ENCODE measurements at regions not wholly inside any gene's neighbourhood (a gene's known extent, or its start where the extent isn't known, plus 50 kb on each side); places are given as distances from the start of the nearest gene placed in this dataset.
"Not testable (repeated sequence)": the region's sequence is repeated elsewhere in the genome, so short reads cannot be mapped to it uniquely, and the experiment has no call there.

DNA sequence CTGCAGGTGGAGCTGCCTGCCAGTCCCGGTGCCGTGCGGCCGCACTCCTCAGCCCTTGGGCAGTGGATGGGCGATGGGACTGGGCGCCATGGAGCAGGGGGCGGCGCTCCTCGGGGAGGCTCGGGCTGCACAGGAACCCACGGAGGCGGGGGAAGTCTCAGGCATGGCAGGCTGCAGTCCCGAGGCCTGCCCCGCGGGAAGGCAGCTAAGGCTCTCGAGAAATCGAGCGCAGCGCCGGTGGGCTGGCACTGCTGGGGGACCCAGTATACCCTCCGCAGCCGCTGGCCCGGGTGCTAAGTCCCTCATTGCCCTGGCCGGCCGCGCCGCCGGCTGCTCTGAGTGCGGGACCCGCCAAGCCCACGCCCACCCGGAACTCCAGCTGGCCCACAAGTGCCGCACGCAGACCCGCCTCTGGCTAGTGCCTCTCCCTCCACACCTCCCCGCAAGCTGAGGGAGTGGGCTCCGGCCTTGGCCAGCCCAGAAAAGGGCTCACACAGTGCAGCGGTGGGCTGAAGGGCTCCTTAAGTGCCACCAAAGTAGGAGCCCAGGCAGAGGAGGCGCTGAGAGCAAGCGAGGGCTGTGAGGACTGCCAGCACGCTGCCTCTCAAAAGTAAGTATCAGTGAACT is 875.8 kb downstream of the LRFN5 start:
- not testable (repeated sequence) for TF ChIP-seq JUNB (CRISPR knock-in tag; IDR thresholded peaks at IDR 0.05; ENCODE audit: borderline replicate concordance); ZSCAN22 (CRISPR knock-in tag; IDR thresholded peaks at IDR 0.05); ATF7 (IDR thresholded peaks at IDR 0.05); ATF7 (CRISPR knock-in tag; IDR thresholded peaks at IDR 0.05); ZFX (CRISPR knock-in tag; IDR thresholded peaks at IDR 0.05; ENCODE audit: low read depth)
